ENCODE measurements at regions not wholly inside any gene's neighbourhood (a gene's known extent, or its start where the extent isn't known, plus 50 kb on each side); places are given as distances from the start of the nearest gene placed in this dataset.
A peak's percentile ranks its signal among the peaks of the same experiment; 100 is the strongest.

- H4K20me1 ChIP-seq (ENCODE audit: insufficient read depth, low read length): no peaks in the 10 kb centered on the region
Measured at GRCh38 chr2:126356631-126357030, 299.3 kb upstream of the GYPC start.

DNA sequence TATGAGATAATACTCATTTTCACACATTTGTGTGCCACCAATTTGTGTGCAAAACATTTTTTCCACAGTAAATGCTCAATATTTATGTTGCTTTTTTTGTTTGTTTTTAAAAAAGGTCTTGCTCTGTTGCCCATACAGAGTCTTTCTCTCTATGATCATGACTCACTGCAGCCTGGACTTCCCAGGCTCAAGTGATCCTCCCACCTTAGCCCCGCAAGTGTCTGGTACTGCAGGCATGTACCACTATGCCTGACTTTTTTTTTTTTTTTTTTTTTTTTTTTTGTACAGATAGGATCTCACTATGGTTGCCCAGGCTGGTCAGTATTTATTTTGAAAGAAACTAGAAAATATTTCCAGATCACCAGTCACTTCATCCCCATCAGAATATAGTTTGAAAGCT, 297.8 kb upstream of the GYPC start:
- Histone ChIP-seq H4K20me1 (ENCODE audit: insufficient read depth, low read length) (no peaks in the 10 kb centered on the region), H2AFZ (ENCODE audit: low read depth, low read length) (no peak overlapping the region), H3K9ac (ENCODE audit: low read length) (no peak overlapping the region), H3K4me2 (ENCODE audit: low read length) (no peak overlapping the region), H3K36me3 (replicated peaks; ENCODE audit: low read depth, low read length) (no peaks in the 10 kb centered on the region), H3K79me2 (ENCODE audit: low read length) (no peaks in the 10 kb centered on the region), H3K27me3 (ENCODE audit: low read depth, low read length) (no peaks in the 10 kb centered on the region), H3K4me3 (ENCODE audit: low read length) (no peak overlapping the region), H3K27ac (ENCODE audit: low read length) (no peak overlapping the region), H3K9me3 (ENCODE audit: insufficient read depth, low read length) (no peaks in the 10 kb centered on the region), H3K4me1 (ENCODE audit: low read length) (peaks cover 14% of the 10 kb centered on the region)
- TF ChIP-seq CTCF (IDR thresholded peaks at IDR 0.05; ENCODE audit: low read depth, low read length): no peak
- TF ChIP-seq EZH2phosphoT487 (IDR thresholded peaks at IDR 0.05; ENCODE audit: low read depth): no peak

More at GRCh38 chr2:126356631-126357030, 299.3 kb upstream of the GYPC start:
- H3K36me3 ChIP-seq (replicated peaks; ENCODE audit: low read depth, low read length): no peaks in the 10 kb centered on the region
- H3K4me2 ChIP-seq (ENCODE audit: low read length): peak overlapping the region; percentile 25; the same call in 1 of the 2 replicates
- no peak overlapping the region for H3K9ac ChIP-seq (ENCODE audit: low read length)
- H3K79me2 ChIP-seq (ENCODE audit: low read length): no peaks in the 10 kb centered on the region
- H3K4me1 ChIP-seq (ENCODE audit: low read length): peaks cover 14% of the 10 kb centered on the region
- H3K4me3 ChIP-seq (ENCODE audit: low read length): no peak overlapping the region
- no peaks in the 10 kb centered on the region for H3K27me3 ChIP-seq (ENCODE audit: low read depth, low read length)
- H3K27ac ChIP-seq (ENCODE audit: low read length): no peak overlapping the region
- TF ChIP-seq CTCF (IDR thresholded peaks at IDR 0.05; ENCODE audit: low read depth, low read length): no peak
- no peak for TF ChIP-seq EZH2phosphoT487 (IDR thresholded peaks at IDR 0.05; ENCODE audit: low read depth)
- H3K9me3 ChIP-seq (ENCODE audit: insufficient read depth, low read length): no peaks in the 10 kb centered on the region
- 0 out of 2 replicates have a peak overlapping the region, but pooled peaks have one; percentile 36 for H2AFZ ChIP-seq (ENCODE audit: low read depth, low read length)

- no peaks in the 10 kb centered on the region for H3K36me3 ChIP-seq (replicated peaks; ENCODE audit: low read depth, low read length)
Measured at GRCh38 chr2:126359494-126359893, 296.5 kb upstream of the GYPC start.

GRCh38 chr2:126367361-126367760, 288.6 kb upstream of the GYPC start:
- Histone ChIP-seq H3K79me2 (ENCODE audit: low read length) (no peaks in the 10 kb centered on the region), H3K4me1 (ENCODE audit: low read length) (peaks cover 7% of the 10 kb centered on the region; the same call in 1 of the 2 replicates), H3K9ac (ENCODE audit: low read length) (no peak overlapping the region), H3K4me3 (ENCODE audit: low read length) (no peak overlapping the region), H3K27ac (ENCODE audit: low read length) (no peak overlapping the region), H4K20me1 (ENCODE audit: insufficient read depth, low read length) (no peaks in the 10 kb centered on the region), H3K36me3 (replicated peaks; ENCODE audit: low read depth, low read length) (no peaks in the 10 kb centered on the region), H3K27me3 (ENCODE audit: low read depth, low read length) (no peaks in the 10 kb centered on the region), H3K4me2 (ENCODE audit: low read length) (no peak overlapping the region), H2AFZ (ENCODE audit: low read depth, low read length) (no peak overlapping the region), H3K9me3 (ENCODE audit: insufficient read depth, low read length) (no peaks in the 10 kb centered on the region)
- TF ChIP-seq EZH2phosphoT487 (IDR thresholded peaks at IDR 0.05; ENCODE audit: low read depth) (no peak), CTCF (IDR thresholded peaks at IDR 0.05; ENCODE audit: low read depth, low read length) (no peak)

More at GRCh38 chr2:126359494-126359893, 296.5 kb upstream of the GYPC start:
- Histone ChIP-seq H3K4me1 (ENCODE audit: low read length) (peaks cover 14% of the 10 kb centered on the region), H3K9me3 (ENCODE audit: insufficient read depth, low read length) (no peaks in the 10 kb centered on the region), H4K20me1 (ENCODE audit: insufficient read depth, low read length) (no peaks in the 10 kb centered on the region), H3K4me3 (ENCODE audit: low read length) (no peak overlapping the region), H3K27ac (ENCODE audit: low read length) (no peak overlapping the region), H2AFZ (ENCODE audit: low read depth, low read length) (0 out of 2 replicates have a peak overlapping the region, but pooled peaks have one; percentile 32), H3K79me2 (ENCODE audit: low read length) (no peaks in the 10 kb centered on the region), H3K9ac (ENCODE audit: low read length) (no peak overlapping the region), H3K4me2 (ENCODE audit: low read length) (no peak overlapping the region; the same call in 1 of the 2 replicates), H3K27me3 (ENCODE audit: low read depth, low read length) (no peaks in the 10 kb centered on the region)
- TF ChIP-seq CTCF (IDR thresholded peaks at IDR 0.05; ENCODE audit: low read depth, low read length): peak; percentile 53
- TF ChIP-seq EZH2phosphoT487 (IDR thresholded peaks at IDR 0.05; ENCODE audit: low read depth): no peak
